ENCODE measurements at regions not wholly inside any gene's neighbourhood (a gene's known extent, or its start where the extent isn't known, plus 50 kb on each side); places are given as distances from the start of the nearest gene placed in this dataset.

- H3K27ac ChIP-seq: no peak overlapping the region
- H3K4me3 ChIP-seq: no peak overlapping the region
- DNase-seq: no peak
- H3K36me3 ChIP-seq: no peaks in the 10 kb centered on the region
- H3K4me1 ChIP-seq: no peaks in the 10 kb centered on the region
- no peak overlapping the region for H3K9ac ChIP-seq (ENCODE audit: low read depth in 2 of 2, low read length in 2 of 2)
- no peaks in the 10 kb centered on the region for H3K27me3 ChIP-seq
- no peak for TF ChIP-seq CTCF (IDR thresholded peaks at IDR 0.05)
- H3K9me3 ChIP-seq: no peaks in the 10 kb centered on the region
- intact Hi-C loops (cut with DNase I): no loop called here
These were observed 286.8 kb upstream of the DDX53 start for GRCh38 chrX:22712942-22713341.

- no peak for TF ChIP-seq CTCF (IDR thresholded peaks at IDR 0.05)
- DNase-seq: no peak
- Histone ChIP-seq H3K4me3 (no peak overlapping the region), H3K9ac (ENCODE audit: low read depth in 2 of 2, low read length in 2 of 2) (no peak overlapping the region), H3K4me1 (no peaks in the 10 kb centered on the region), H3K27me3 (no peaks in the 10 kb centered on the region), H3K27ac (no peak overlapping the region), H3K9me3 (no peaks in the 10 kb centered on the region), H3K36me3 (no peaks in the 10 kb centered on the region)
- intact Hi-C loops (cut with DNase I): no loop called here
These were observed 269.2 kb upstream of the DDX53 start for GRCh38 chrX:22730542-22730941.

- no peak for DNase-seq
- no peak overlapping the region for H3K4me3 ChIP-seq
- no peak for TF ChIP-seq CTCF (IDR thresholded peaks at IDR 0.05)
- no peak overlapping the region for H3K9ac ChIP-seq (ENCODE audit: low read depth in 2 of 2, low read length in 2 of 2)
- H3K36me3 ChIP-seq: no peaks in the 10 kb centered on the region
- intact Hi-C loops (cut with DNase I): no loop called here
- H3K27ac ChIP-seq: no peak overlapping the region
- no peaks in the 10 kb centered on the region for H3K9me3 ChIP-seq
- H3K4me1 ChIP-seq: no peaks in the 10 kb centered on the region
- H3K27me3 ChIP-seq: no peaks in the 10 kb centered on the region
These were observed 262.2 kb upstream of the DDX53 start for GRCh38 chrX:22737541-22737940.

- DNase-seq: no peak
- Histone ChIP-seq H3K27ac (no peak overlapping the region), H3K4me1 (no peaks in the 10 kb centered on the region), H3K9ac (ENCODE audit: low read depth in 2 of 2, low read length in 2 of 2) (no peak overlapping the region), H3K27me3 (no peaks in the 10 kb centered on the region), H3K9me3 (no peaks in the 10 kb centered on the region), H3K4me3 (no peak overlapping the region), H3K36me3 (no peaks in the 10 kb centered on the region)
- intact Hi-C loops (cut with DNase I): no loop called here
- no peak for TF ChIP-seq CTCF (IDR thresholded peaks at IDR 0.05)
These were observed 260.5 kb upstream of the DDX53 start for GRCh38 chrX:22739276-22739675.

- Histone ChIP-seq H3K36me3 (no peaks in the 10 kb centered on the region), H3K4me3 (no peak overlapping the region), H3K4me1 (no peaks in the 10 kb centered on the region), H3K27me3 (no peaks in the 10 kb centered on the region), H3K9me3 (no peaks in the 10 kb centered on the region), H3K27ac (no peak overlapping the region), H3K9ac (ENCODE audit: low read depth in 2 of 2, low read length in 2 of 2) (no peak overlapping the region)
- intact Hi-C loops (cut with DNase I): loop anchor here (10.0 kb wide), 1 partner anchor 606 kb away; no protein-coding TSS in a partner anchor
- TF ChIP-seq CTCF (IDR thresholded peaks at IDR 0.05): no peak
- DNase-seq: no peak
These were observed 258.9 kb upstream of the DDX53 start for GRCh38 chrX:22740836-22741235.

- no peak for TF ChIP-seq CTCF (IDR thresholded peaks at IDR 0.05)
These were observed 257.6 kb upstream of the DDX53 start for GRCh38 chrX:22742174-22742573.

More at GRCh38 chrX:22742174-22742573, 257.6 kb upstream of the DDX53 start:
- no peak overlapping the region for H3K4me3 ChIP-seq
- no peaks in the 10 kb centered on the region for H3K9me3 ChIP-seq
- H3K36me3 ChIP-seq: no peaks in the 10 kb centered on the region
- no peaks in the 10 kb centered on the region for H3K4me1 ChIP-seq
- intact Hi-C loops (cut with DNase I): loop anchor here (10.0 kb wide), 1 partner anchor 607 kb away; no protein-coding TSS in a partner anchor
- H3K9ac ChIP-seq (ENCODE audit: low read depth in 2 of 2, low read length in 2 of 2): no peak overlapping the region
- DNase-seq: no peak
- no peak overlapping the region for H3K27ac ChIP-seq
- no peaks in the 10 kb centered on the region for H3K27me3 ChIP-seq

Data from colonic mucosa (tissue), 4 donors.